HCT116 (cell line): ENCODE measurements at regions not wholly inside any gene's neighbourhood (a gene's known extent, or its start where the extent isn't known, plus 50 kb on each side); places are given as distances from the start of the nearest gene placed in this dataset.

Experiments
- ATAC-seq: fragments of 200-7000 bp; cut with Tn5 transposase; 2 replicates; pipeline ENCODE4 v1.9.1; 2020; ENCODE audit warnings: mild to moderate bottlenecking, moderate library complexity
- BruUV-seq: library from RNA; stranded (reverse); fragments of 400-500 nt; replicated peaks from 2 replicates; lab custom pipeline; 2021; lab: Mats Ljungman, UMichigan
- CTCF ChIA-PET: fragments of 300-600 bp; sonication (Branson Sonifier 250); formaldehyde crosslinking; loops from one replicate; lab custom pipeline; 2021; ENCODE audit warnings: antibody characterized with exemption; lab: Charles Lee
- POLR2A ChIA-PET: fragments of 300-600, 350-600 bp; sonication (Branson Sonifier 250); formaldehyde crosslinking; loops from one replicate; lab custom pipeline; 2021; ENCODE audit warnings: antibody characterized with exemption; lab: Charles Lee
- RAD21 ChIA-PET, 2 experiments: fragments of 300-600 bp; sonication (Branson Sonifier 250); formaldehyde crosslinking; loops; one replicate each; lab custom pipeline; 2023; ENCODE audit warnings: low total read pairs in 2 of 2; ENCODE audit not compliant: uncharacterized antibody in 2 of 2, unreplicated experiment in 2 of 2, low non-redundant PET in 1 of 2; lab: Charles Lee
- DNase-seq: peaks from one replicate; pipeline ENCODE4 v3.0.0-alpha.2; 2010; ENCODE audit warnings: low read depth, low spot score
- H2AFZ ChIP-seq: fragments of 200-600 bp; shearing (Covaris generic), sonication (generic); 2 replicates; pipeline ENCODE4 v1.6.1; 2017; ENCODE audit warnings: low read depth, mixed run types, mixed read lengths, antibody characterized with exemption, low read length; ENCODE audit not compliant: poor library complexity, severe bottlenecking
- H3K27ac ChIP-seq: 2 replicates; pipeline ENCODE4 v1.5.1; 2012; ENCODE audit warnings: low read depth, low read length
- H3K27me3 ChIP-seq: fragments of 200-600 bp; sonication (generic); 2 replicates; pipeline ENCODE4 v1.6.1; 2016; ENCODE audit warnings: mixed run types, low read length, mixed read lengths; ENCODE audit not compliant: insufficient read depth
- H3K36me3 ChIP-seq, 2 experiments: fragments of 200-500 bp in 1 of 2; fragments of 200-600 bp in 1 of 2; sonication (Bioruptor generic) in 1 of 2; sonication (generic) in 1 of 2; 2 replicates each; pipeline versions ENCODE4 v1.5.1 to v1.6.1; 2014 to 2016; ENCODE audit warnings: low read length in 2 of 2, inconsistent platforms in 1 of 2, mixed read lengths in 1 of 2, mixed run types in 1 of 2; ENCODE audit not compliant: insufficient read depth in 2 of 2, control insufficient read depth in 1 of 2
- H3K4me1 ChIP-seq, 2 experiments: fragments of 200-600 bp in 1 of 2; sonication (generic) in 1 of 2; 2 replicates each; pipeline versions ENCODE4 v1.5.1 to v1.6.1; 2012 to 2017; ENCODE audit warnings: low read length in 2 of 2, inconsistent platforms in 1 of 2, mild to moderate bottlenecking in 1 of 2, mixed read lengths in 1 of 2, mixed run types in 1 of 2, moderate library complexity in 1 of 2; ENCODE audit not compliant: insufficient read depth in 2 of 2, control insufficient read depth in 1 of 2
- H3K4me2 ChIP-seq: fragments of 200-600 bp; sonication (generic); 2 replicates; pipeline ENCODE4 v1.6.1; 2017; ENCODE audit warnings: mixed run types, low read length, mixed read lengths
- H3K4me3 ChIP-seq, 2 experiments: fragments of 200-600 bp in 1 of 2; sonication (generic) in 1 of 2; replicated peaks in 1 of 2; 2 replicates each; pipeline ENCODE4 v1.5.1; 2011 to 2016; ENCODE audit warnings: low read length in 2 of 2, control low read depth in 1 of 2, low read depth in 1 of 2, mild to moderate bottlenecking in 1 of 2, mixed read lengths in 1 of 2, mixed run types in 1 of 2
- H3K79me2 ChIP-seq: fragments of 200-600 bp; sonication (generic); 2 replicates; pipeline ENCODE4 v1.6.1; 2017; ENCODE audit warnings: mild to moderate bottlenecking, mixed run types, low read length, moderate library complexity, mixed read lengths; ENCODE audit not compliant: insufficient read depth
- H3K9ac ChIP-seq: fragments of 200-600 bp; sonication (generic); 2 replicates; pipeline ENCODE4 v1.6.1; 2016; ENCODE audit warnings: low read length, mixed read lengths
- H3K9me2 ChIP-seq: fragments of 200-600 bp; sonication (generic), shearing (Covaris generic); 2 replicates; pipeline ENCODE4 v1.6.1; 2017; ENCODE audit warnings: mixed run types, mild to moderate bottlenecking, moderate library complexity; ENCODE audit not compliant: insufficient read depth
- H3K9me3 ChIP-seq, 2 experiments: fragments of 200-500 bp in 1 of 2; fragments of 200-600 bp in 1 of 2; sonication (Bioruptor generic) in 1 of 2; sonication (generic) in 1 of 2; 2 replicates each; pipeline ENCODE4 v1.6.1; 2014 to 2017; ENCODE audit warnings: low read length in 2 of 2, mixed read lengths in 2 of 2, inconsistent platforms in 1 of 2, low read depth in 1 of 2, mild to moderate bottlenecking in 1 of 2, mixed run types in 1 of 2, moderate library complexity in 1 of 2; ENCODE audit not compliant: control insufficient read depth in 1 of 2, insufficient read depth in 1 of 2
- H4K20me1 ChIP-seq: fragments of 200-600 bp; sonication (generic), shearing (Covaris generic); 2 replicates; pipeline ENCODE4 v1.6.1; 2017; ENCODE audit warnings: mixed run types, mild to moderate bottlenecking, moderate library complexity; ENCODE audit not compliant: insufficient read depth
- ATF3 ChIP-seq: IDR thresholded peaks from 2 replicates; pipeline ENCODE4 v1.6.1; 2012
- CBX3 ChIP-seq: IDR thresholded peaks from 2 replicates; pipeline ENCODE4 v1.6.1; 2012; ENCODE audit warnings: low read depth
- CTCF ChIP-seq, 3 experiments: fragments of 200-600 bp in 1 of 3; sonication (generic) in 1 of 3; IDR thresholded peaks in 2 of 3; conservative IDR thresholded peaks in 1 of 3; 2 replicates each; pipeline ENCODE4 v1.5.1; 2012 to 2017; ENCODE audit warnings: low read depth in 2 of 3, low read length in 2 of 3, antibody characterized with exemption in 1 of 3, borderline replicate concordance in 1 of 3, control low read depth in 1 of 3, mild to moderate bottlenecking in 1 of 3, mixed read lengths in 1 of 3, mixed run types in 1 of 3, moderate library complexity in 1 of 3; ENCODE audit not compliant: insufficient read depth in 1 of 3
- EGR1 ChIP-seq: IDR thresholded peaks from 2 replicates; pipeline ENCODE4 v1.6.1; 2012; ENCODE audit warnings: low read depth
- ELF1 ChIP-seq: IDR thresholded peaks from 2 replicates; pipeline ENCODE4 v1.6.1; 2012; ENCODE audit warnings: low read depth, borderline replicate concordance
- FOSL1 ChIP-seq: IDR thresholded peaks from 2 replicates; pipeline ENCODE4 v1.6.1; 2012; ENCODE audit warnings: low read depth
- JUND ChIP-seq: IDR thresholded peaks from 2 replicates; pipeline ENCODE4 v1.6.1; 2012
- POLR2A ChIP-seq: IDR thresholded peaks from 2 replicates; pipeline ENCODE4 v1.7.0; 2011; ENCODE audit warnings: borderline replicate concordance; ENCODE audit not compliant: insufficient read depth, insufficient read length; ENCODE audit errors: extremely low read depth
- SIN3A ChIP-seq: IDR thresholded peaks from 2 replicates; pipeline ENCODE4 v1.6.1; 2012; ENCODE audit warnings: low read depth
- SRF ChIP-seq: IDR thresholded peaks from 2 replicates; pipeline ENCODE4 v1.6.1; 2012; ENCODE audit warnings: low read depth
- TCF7L2 ChIP-seq: IDR thresholded peaks from 2 replicates; pipeline ENCODE4 v1.7.0; 2011; ENCODE audit warnings: borderline replicate concordance, inconsistent platforms; ENCODE audit not compliant: insufficient read depth, insufficient read length; ENCODE audit errors: extremely low read depth
- ZBTB33 ChIP-seq: IDR thresholded peaks from 2 replicates; pipeline ENCODE4 v1.6.1; 2011; ENCODE audit warnings: mild to moderate bottlenecking, low read length, moderate library complexity; ENCODE audit not compliant: insufficient replicate concordance; ENCODE audit errors: extremely low read depth
- ZFX ChIP-seq: fragments of 450-650 bp; IDR thresholded peaks from 2 replicates; pipeline ENCODE4 v1.6.1; 2017
- ZNF274 ChIP-seq: fragments of 200-500 bp; sonication (Bioruptor generic); IDR thresholded peaks from 2 replicates; pipeline ENCODE4 v1.6.1; 2014; ENCODE audit warnings: mild to moderate bottlenecking, low read depth, low read length, inconsistent platforms
- intact Hi-C: fragments of 100-400 bp; cut with micrococcal nuclease; formaldehyde crosslinking; loops from 2 replicates; pipeline ENCODE4 v1.10.0; 2022

GRCh38 chr14:85799668-85800067, 269.7 kb downstream of the FLRT2 start:
- no peaks in the 10 kb centered on the region for H3K36me3 ChIP-seq
- ChIA-PET POLR2A (no interaction called here), RAD21 (no interaction called here), CTCF (no interaction called here)
- H3K4me3 ChIP-seq: no peak overlapping the region
- no peak overlapping the region for H2AFZ ChIP-seq
- peaks cover 15 to 24% of the 10 kb centered on the region in 2 experiments; a peak in 2 of 4 replicates for H3K9me3 ChIP-seq
- no peaks in the 10 kb centered on the region for H4K20me1 ChIP-seq
- no peak overlapping the region for H3K27ac ChIP-seq
- H3K9ac ChIP-seq: no peak overlapping the region
- no TSS peak for BruUV-seq
- ATAC-seq: no peak
- H3K27me3 ChIP-seq: no peaks in the 10 kb centered on the region
- H3K4me1 ChIP-seq: no peaks in the 10 kb centered on the region
- TF ChIP-seq CTCF (IDR thresholded peaks at IDR 0.05 in 2 of 3, conservative IDR thresholded peaks at IDR 0.05 in 1 of 3; ENCODE audit: borderline replicate concordance in 1 of 3, insufficient read depth in 1 of 3, low read depth in 2 of 3, low read length in 2 of 3): no peak
- no peak for TF ChIP-seq EGR1
- TF ChIP-seq FOSL1: no peak
- TF ChIP-seq SIN3A: no peak
- no peak for TF ChIP-seq ATF3
- no peak for TF ChIP-seq POLR2A
- no peak for TF ChIP-seq ELF1
- no peak for TF ChIP-seq ZBTB33
- TF ChIP-seq CBX3: no peak
- no peak for TF ChIP-seq ZFX
- no peak for TF ChIP-seq ZNF274
- TF ChIP-seq TCF7L2: no peak
- TF ChIP-seq JUND: no peak
- no peak for TF ChIP-seq SRF
- TF ChIP-seq, all 23 proteins: peak for 0
- intact Hi-C loops: no loop called here
- Histone ChIP-seq H3K79me2 (no peaks in the 10 kb centered on the region), H3K4me2 (no peak overlapping the region), H3K9me2 (no peaks in the 10 kb centered on the region)
- DNase-seq: no peak
